ENCODE measurements at regions not wholly inside any gene's neighbourhood (a gene's known extent, or its start where the extent isn't known, plus 50 kb on each side); places are given as distances from the start of the nearest gene placed in this dataset.

DNA sequence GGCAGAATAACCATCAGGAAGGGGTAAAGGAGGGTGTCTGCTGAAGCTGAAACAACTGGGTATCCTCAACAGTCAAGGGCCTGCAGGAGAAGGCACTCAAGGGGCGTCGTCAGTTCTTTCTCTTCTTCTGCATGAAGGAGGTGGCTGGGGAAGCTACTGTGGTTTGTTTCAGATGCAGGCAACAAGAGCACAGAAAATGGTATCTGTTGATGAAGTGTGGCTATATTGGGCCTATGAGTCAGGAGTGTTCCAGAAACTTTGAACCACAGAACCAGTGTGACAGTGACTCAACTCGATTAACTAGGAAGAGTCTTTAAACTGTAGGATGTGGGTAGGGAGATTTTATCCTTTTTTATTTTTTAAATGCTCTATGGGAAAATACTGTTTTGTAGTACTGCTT lies 686.3 kb downstream of the FGF9 start:
- DNase-seq: no peak

DNA sequence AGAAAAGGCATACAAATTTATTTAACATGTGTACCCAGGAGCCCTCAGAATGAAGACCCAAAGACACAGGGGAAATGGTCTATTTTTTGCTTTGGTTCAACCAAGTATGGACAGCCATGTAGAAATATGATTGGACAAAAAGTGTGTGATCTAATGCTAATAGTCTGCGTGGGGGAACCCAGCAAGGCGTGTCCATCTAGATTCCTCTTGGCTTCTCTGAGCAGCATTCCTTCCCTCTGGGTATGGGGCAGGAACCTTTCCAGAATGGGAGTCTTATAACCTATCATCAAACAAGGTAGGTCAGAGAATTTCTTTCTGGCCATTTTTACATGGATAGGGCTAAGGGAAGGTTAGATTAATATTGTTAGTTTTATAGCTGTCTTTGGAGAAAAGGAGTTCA lies 698.2 kb downstream of the FGF9 start:
- no peak for DNase-seq

DNA sequence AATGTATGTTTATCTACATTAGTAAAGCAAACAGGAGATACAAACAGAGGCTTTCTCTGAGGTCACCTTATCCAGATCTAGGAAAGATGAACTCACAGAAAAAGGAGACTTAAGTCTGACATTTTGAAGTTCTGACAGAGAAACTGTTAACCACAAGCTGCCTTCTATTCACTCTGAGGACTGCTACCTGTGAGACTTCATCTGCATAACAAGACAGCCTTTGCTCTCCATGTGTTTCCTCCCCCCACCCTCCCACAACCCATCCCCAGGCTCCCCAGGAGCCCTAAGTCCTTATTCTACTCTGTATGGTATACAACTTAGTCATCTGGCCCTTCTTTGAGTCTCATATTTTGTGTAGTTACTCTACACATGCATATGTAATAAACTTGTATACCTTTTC lies 699.0 kb downstream of the FGF9 start:
- no peak for DNase-seq

DNA sequence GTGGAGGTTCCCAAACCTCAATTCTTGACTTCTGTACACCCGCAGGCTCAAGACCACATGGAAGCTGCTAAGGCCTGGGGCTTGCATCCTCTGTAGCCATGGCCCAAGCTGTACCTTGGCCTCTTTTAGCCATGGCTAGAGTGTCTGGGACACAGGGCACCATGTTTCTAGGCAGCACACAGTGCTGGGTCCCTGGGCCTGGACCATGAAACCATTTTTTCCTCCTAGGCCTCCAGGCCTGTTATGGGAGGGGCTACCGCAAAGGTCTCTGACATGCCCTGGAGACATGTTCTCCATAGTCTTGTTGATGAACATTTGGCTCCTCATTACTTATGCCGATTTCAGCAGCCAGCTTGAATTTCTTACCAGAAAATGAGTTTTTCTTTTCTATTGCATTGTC lies 701.4 kb downstream of the FGF9 start:
- no peak for DNase-seq

DNA sequence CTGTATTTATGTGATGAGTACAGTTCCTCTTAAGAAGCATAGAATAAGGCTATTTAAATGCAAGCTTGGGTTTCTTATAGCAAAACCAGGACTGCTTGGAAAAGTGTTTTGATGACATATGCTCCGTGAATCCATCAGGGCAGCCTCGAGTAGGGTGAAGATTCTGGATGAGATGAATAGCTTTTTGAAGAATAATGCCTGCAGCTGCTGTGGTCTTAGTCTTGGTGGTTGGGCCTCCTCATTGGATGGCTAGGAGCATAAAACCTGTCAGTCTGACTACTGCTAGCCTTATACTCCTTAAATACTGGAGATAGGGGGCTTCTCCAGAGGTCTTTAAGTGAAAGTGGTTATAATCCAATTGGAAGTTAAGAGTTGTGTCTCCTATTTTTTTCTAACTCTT lies 704.3 kb downstream of the FGF9 start:
- no peak for DNase-seq

DNA sequence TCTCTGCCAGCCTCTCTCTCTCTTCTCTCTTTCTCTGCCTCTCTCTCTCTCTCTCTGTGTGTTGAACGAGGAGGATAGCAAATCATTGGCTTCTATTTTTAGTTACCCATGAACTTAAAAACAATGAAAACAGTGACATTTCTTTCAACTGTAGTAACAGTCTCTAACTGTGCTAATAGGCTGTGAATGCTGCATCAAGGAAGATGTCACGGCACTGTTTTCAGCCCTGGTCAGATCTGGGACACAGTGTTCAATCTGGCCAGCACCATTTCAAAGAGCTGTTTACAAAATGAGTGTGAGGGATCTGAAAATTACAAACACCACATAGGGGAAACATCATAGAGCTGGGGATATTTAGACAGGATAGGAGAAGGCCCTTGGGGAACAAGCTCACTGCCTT lies 717.0 kb downstream of the FGF9 start:
- no peak for DNase-seq

DNA sequence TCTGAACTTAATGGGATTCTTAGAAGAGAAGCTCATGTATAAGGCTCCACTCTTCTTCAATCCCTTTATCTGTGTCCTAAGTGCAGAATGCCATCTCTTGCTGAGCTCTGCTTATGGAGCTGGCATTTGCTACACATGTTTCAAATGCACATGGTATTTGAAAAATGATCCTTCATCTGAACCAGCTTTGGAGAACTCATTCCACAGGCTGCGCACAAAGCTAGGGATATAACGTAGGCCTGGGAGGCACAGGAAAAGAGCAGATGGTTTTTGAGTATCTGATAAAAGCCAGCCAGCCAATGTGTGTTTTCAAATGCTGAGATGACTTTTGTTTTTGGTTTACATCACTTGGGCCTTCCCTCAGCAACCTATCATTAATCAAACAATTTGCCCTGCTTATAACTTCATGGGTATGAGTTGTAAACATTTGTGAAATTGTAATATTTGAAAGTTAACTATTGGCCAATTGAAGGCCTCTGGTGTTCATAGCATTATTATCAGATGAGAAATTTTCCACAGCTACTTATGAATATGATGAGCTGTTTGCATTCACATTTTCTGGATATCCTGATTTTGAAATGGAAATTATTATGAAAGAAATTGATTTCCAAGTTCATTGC lies 729.0 kb downstream of the FGF9 start:
- DNase-seq: no peak

DNA sequence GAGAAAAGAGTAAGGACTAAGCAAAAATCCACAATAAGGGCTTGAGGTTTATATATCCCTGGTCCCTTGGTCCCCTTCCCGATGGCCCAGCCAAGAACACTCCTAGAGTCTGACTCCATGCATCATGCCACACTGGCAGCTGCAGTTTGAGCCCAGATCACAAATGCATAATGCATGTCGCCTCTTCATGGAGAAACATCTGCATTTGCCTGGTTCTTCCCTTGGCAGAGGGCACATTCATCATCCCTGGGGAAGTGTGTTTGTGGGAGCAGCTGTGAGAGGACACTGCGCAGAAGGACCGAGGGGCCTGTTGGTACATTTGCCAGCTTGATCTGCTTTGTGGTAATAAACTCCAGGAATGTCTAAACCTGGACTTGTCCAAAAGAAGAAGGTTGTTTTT lies 731.8 kb downstream of the FGF9 start:
- DNase-seq: no peak

DNA sequence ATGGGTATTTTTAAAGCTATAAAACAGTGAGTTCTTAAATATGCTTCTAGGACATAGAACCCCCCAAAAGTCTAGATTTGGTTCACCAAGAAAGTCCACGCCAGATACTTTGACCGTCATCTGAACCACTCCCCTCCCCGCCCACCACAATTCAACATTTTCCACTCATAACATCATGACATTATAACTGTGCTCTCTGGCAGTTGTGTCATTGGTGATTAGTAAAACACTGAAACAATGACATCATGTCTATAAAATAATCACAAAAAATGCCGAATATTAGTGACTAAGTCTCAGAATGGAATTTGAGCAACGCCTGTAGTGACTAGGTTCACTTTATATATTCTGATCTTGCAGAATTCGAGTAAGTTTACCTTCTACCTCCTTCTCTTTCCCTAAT lies 732.3 kb downstream of the FGF9 start:
- DNase-seq: no peak

DNA sequence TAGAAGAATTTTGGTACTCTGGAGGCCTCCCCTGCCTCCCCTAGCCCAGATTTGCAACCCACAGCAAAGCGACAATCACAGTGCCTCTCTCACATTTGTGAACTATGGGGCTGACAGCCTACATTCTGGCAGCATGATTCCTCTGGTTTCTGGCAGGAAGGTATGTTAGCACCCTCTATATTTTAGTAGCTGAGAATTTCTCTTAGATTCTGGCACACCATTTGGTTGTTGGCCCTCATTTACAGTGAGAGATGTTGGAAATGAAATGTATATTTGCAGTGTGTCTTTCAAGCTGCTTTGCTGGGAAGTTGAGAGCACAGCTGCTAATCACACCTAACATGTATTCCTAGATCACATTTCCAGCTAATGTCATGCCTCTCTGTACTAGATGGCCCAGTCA lies 735.0 kb downstream of the FGF9 start:
- DNase-seq: no peak

DNA sequence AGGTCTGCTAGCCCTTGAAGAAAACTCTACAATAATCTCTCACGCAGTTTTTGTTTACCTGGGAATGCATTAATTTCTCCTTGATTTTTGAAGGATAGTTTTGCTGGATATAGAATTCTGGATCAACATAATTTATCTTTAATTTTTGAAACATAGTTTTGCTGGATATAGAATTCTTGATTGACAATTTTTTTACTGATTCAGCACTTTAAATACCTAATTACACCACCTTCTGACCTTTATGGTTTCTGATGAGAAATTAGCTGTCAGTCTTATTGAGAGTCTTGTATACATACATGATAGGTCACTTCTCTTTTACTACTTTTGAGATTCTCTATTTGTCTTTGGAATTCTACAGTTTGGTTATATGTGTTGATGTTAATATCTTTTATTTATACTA lies 741.6 kb downstream of the FGF9 start:
- DNase-seq: no peak

DNA sequence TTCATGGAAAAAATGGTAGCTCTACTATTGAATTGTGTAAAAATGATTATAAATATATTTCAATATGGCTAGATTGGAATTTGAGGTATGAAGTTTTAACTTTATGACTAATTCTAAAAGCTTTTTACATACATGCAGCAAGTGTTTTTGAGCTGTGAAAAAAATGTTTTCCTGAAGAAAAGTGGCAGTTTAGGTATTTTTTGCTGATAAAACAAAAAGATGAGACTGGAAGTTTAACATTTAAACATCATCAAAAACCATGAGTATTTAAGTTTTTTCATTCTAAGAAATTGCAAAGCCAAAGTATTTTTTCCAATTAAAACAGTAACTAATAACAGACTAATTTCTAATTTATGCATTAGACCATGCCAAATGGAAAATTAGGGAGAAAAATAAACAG lies 751.1 kb downstream of the FGF9 start:
- no peak for DNase-seq

DNA sequence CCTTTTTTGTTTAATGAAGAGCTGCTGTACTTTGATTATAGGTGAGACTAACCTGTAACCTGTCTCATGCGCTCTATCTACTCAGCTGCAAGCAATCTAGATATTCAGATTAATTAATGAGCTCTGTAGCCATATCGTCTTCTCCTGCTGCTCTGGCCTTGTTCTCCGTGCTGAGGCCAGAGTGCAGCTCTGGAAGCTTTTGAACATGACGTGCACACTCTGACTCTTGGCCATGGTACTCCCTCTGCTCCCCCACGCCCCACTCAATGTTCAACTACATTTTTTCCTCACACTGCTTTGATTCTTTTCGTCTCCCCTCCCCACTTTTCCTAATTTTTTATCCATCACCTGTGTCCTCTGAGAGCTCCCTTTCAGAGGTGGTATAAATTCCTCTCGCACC lies 751.8 kb downstream of the FGF9 start:
- no peak for DNase-seq

DNA sequence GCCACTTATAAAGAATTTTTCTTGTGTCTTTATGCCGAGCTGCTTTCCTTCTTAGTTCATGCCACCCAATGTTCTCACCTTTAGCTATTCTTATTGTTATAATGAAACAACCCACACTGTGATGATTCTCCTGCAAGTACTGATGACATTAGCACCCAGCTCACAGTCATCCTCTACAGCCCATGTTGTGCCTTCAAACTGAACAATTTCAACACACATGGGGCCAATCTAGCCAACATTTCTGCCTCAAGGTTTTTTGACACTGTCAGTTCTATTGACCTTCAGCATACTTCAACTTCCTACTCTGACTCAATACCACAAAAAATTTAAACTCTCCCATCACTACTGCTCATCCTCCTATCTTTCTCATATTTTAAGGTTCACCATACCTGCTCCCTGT lies 752.4 kb downstream of the FGF9 start:
- no peak for DNase-seq

DNA sequence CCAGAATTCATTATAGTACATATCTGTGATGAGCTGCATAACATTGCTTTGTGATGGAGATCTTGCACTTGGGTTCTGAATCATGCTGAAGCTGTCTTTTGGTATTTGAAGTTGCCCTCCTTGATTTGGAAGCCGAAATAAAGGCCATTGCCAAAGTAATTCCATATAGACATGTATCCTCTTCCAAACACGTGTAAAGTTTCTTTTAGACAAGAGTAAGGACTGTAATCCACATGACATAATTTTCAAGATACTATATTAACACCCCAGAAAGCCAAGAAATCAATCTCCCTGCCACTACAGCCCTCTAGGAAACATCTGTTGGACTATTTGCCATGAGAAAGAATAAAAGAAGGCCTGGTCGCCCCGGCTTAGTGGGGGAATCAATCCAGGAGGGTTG lies 754.2 kb downstream of the FGF9 start:
- DNase-seq: no peak

DNA sequence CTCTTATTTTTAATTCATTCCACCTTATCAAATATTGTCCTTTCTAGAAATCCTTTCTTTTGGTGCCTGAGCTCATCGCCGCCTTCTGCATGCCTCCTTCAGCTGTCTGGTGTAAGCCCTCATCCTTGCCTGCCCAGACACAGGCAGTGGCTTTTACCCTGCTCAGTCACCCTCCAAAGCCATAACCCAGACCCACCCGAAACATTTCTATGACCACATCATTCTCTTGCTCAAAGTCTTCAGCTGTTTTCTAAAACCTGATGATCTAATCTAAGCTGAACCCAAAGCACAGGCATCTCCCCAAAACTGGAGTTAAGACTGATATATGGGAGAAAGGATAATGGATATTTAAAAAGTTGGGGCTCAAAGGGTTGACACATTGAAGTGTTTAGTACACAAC lies 753.7 kb upstream of the SGCG start:
- no peak for DNase-seq

DNA sequence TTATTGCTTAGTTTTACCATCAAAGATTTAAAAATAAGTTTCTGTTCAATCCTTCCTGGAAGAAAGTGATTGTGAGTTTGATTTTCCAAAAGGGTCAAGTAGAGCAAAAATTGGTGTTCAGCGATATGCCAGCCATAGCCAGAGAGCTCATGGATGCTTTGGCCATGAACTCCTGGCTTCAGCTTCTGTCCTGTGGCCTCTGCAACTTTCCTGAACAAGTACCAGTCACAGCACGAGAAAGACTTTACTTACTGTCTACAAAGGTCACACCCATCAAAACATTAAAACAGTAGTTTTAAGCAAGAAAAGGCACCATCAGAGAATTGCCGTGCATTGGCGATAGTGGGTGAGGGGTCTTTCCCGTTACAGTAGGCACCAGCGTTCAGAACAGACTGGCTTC lies 753.0 kb upstream of the SGCG start:
- no peak for DNase-seq

DNA sequence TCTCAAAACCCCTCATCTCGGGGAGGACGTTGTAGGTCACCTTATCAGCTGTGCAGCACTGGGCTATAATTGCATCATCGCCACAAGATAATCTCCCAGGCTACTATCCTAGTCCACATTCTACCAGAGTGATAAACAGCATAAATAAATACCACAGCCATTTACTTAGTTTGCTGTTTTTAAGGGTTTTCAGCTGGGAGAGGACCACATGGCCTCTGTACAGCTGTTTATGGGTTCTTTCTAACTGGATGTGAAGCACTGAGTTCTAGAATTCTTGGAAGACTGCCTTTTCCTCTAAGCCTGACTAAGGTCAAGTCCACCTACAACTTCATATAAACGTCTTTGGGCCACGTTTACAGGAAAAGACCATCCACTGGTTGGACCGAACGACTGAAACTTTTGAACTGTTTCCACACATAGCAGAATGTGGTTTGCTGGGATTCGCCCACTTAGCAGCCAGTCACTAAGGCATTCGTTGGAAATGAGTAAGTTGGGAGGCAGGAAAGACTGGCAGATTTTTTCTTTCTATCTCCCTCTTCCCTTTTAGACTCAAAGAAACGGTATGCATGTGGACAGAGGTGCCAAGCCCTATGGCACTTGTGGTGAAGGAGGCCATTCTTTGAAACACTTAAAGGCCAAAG lies 752.5 kb upstream of the SGCG start:
- no peak for DNase-seq

DNA sequence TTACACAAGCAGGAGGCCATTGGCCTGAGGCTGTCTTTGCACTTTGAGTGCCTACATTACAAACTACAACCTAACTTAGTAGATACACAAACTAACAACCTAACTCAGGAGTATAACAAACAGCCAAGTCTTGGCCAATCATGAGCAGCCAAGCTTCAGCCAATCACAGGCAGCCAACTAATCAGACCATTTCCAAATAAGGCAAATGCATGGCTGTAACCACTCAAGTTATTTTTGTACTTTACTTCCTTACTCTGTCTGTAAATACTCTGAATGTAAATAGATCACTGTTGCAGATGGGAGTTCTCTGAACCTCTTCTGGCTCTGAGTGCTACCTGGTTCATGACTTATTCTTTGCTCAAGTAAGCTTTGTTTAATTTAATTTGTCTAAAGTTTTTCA lies 748.1 kb upstream of the SGCG start:
- DNase-seq: no peak

DNA sequence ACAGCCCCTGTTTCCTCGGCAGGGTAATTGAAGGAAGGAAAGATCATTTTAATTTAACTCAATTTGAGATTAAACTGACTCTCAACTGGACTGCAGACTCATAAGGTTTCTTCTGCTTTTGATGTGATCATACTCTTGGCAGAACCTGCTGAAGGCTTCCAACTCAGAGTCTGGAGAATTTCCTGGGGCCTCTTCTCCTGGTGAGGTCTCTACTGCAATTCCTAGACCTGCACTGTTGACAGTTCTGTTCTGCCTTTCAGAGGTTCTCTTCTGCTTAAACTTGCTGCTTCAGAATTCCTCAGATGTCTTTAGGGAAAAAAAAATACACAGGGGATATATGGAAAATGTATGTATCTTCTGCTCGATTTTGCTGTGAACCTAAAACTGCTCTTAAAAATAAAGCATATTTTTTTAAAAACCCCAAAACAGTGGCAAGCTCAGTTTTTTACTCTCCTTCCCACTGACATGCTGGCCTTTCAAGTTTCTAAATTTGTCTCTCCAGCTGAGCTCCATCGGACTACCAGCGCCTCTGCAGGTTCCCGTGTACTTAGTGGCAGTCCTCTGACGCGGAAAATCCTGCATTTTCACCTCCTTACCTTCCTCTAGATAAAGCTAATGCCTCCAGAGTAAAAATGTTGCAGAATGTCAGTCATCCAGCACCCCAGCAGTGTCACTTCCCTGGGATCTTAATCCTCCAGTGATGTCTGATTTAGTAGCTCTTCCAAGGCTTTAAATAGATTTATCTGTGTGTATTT lies 733.5 kb upstream of the SGCG start:
- no peak for DNase-seq

DNA sequence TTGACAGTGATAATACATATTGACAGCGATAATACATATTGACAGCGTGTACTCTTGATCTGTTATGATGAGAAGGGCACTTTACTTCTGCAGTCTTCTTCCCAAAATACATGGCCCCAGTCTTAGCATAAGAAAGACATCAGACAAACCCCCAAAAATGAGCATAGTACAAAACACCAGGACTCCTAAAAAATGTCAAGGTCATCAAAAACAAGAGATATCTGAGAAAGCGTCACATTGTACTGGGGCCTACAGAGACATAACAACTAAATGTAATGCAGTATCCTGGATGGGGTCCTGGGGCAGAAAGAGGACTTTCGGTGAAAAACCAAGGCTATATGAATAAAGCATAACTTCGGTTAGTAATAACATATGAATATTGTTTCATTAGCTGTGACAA lies 731.5 kb upstream of the SGCG start:
- DNase-seq: no peak

DNA sequence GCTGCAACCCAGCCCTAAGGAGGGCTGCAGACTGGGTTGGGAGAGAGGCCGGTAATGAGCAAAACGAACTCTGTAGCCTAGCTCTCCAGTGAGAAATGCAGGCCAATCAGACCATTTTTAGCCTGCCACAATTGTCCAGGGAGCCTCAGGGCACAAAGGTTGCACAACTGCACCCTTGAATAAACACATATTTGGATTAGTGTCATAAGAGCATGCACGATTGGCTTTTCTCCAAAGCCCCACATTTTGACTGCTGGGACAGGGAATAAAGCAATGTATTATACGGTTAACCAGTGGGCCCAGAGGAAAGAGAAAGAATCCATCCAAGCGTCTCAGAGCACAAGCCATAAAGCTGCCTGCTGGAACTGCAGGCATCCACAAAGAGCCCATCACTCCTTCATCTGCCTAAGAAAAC lies 729.4 kb upstream of the SGCG start:
- no peak for DNase-seq

DNA sequence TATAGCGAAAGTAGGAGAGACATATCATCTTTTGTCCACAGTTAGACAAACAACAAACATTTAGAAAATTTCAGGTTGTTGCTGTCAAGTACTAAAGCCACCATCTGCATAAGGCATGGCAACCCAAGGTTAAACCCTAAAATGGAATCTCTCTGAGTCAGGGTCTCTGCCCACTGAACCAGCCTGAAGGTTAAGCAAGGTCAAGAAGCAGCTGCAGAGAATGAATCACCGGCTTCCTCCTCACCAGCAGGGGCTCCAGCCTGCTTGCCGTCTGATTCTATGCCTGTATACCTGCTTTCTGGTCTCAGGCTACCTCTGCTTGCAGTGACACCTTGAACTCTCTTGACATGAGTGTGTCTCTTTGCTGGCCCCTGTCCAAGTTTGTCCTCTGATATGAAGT lies 726.2 kb upstream of the SGCG start:
- DNase-seq: no peak

DNA sequence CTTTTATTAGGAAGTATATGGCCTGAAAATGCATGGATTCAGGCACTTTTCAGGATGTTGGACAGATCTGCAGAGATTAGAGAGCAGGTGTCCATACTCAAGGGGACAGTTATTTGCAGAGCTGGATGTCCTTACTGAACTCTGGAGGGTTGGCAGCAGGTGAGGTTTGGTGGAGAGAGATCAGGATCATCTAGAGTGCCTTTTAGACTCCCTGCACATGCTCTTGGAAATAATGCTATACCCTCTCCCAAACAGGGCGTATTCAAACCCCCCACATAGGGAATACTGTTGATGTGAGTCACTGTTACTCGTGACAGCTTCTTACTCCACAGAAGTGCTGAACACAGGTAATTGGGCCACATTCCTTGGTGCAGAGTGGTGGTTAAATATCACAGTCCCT lies 725.7 kb upstream of the SGCG start:
- no peak for DNase-seq
